A549 (cell line): ENCODE measurements at regions not wholly inside any gene's neighbourhood (a gene's known extent, or its start where the extent isn't known, plus 50 kb on each side); places are given as distances from the start of the nearest gene placed in this dataset.

Experiments
- CEBPB ChIP-seq, 2 experiments: fragments of >200 bp in 1 of 2; sonication (Bioruptor Twin) in 1 of 2; formaldehyde crosslinking in 1 of 2; IDR thresholded peaks; 2 replicates each; pipeline ENCODE4 v1.6.1; 2012 to 2016
- HDAC2 ChIP-seq: fragments of 200-600 bp; sonication (generic); IDR thresholded peaks from 2 replicates; pipeline ENCODE4 v1.6.1; 2016
- JUN ChIP-seq, 2 experiments: fragments of >200 bp; sonication (Bioruptor Twin); formaldehyde crosslinking; IDR thresholded peaks; 2 replicates in 1 of 2; 3 replicates in 1 of 2; pipeline ENCODE4 v1.6.1; 2016 to 2017
- KDM1A ChIP-seq: fragments of 200-600 bp; sonication (generic); IDR thresholded peaks from 2 replicates; pipeline ENCODE4 v1.6.1; 2016; ENCODE audit warnings: low read depth, mild to moderate bottlenecking
- POLR2A ChIP-seq: IDR thresholded peaks from 2 replicates; pipeline ENCODE4 v1.6.1; 2012; ENCODE audit warnings: mild to moderate bottlenecking, low read length
- RAD21 ChIP-seq, 2 experiments: fragments of >200 bp in 1 of 2; sonication (Bioruptor Twin) in 1 of 2; formaldehyde crosslinking in 1 of 2; IDR thresholded peaks in 1 of 2; conservative IDR thresholded peaks in 1 of 2; 2 replicates in 1 of 2; 3 replicates in 1 of 2; pipeline ENCODE4 v1.6.1; 2012 to 2018; ENCODE audit warnings: inconsistent platforms in 1 of 2
- RFX5 ChIP-seq: fragments of 450-650 bp; IDR thresholded peaks from 2 replicates; pipeline ENCODE4 v1.7.1; 2014; ENCODE audit warnings: antibody characterized with exemption, mild to moderate bottlenecking, moderate library complexity
- ZNF302 ChIP-seq: fragments of 250-450 bp; sonication (Bioruptor Pico); IDR thresholded peaks from 2 replicates; pipeline ENCODE4 v1.9.0; 2021; ENCODE audit warnings: inconsistent platforms, mild to moderate bottlenecking, moderate library complexity
- TF ChIP-seq, protein P1 (sequence below): fragments of >200 bp; sonication (Bioruptor Twin); formaldehyde crosslinking; IDR thresholded peaks from 3 replicates; pipeline ENCODE4 v1.5.1; 2016

DNA sequence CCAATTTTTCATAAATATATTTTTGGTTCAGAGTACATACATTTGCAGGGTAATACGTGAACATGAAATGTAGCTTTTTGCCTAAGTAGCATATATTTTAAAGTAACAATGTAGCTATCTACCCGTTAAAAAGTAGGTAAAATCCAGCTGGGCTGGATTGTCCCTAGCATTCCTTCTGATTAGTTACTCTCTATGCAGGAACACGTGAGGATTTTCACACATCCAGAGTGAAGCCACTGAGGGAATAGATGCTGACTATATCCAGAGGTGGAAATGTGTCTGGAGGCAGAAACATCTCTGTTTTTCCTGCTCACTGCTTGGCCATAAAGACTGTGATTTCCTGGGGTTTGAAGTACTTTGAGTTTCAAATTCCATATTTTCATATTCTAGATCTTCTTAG lies 338.9 kb upstream of the KIAA1217 start:
- TF ChIP-seq RAD21 (conservative IDR thresholded peaks at IDR 0.05 in 1 of 2, IDR thresholded peaks at IDR 0.05 in 1 of 2) (no peak), RFX5 (no peak), ZNF302 (CRISPR knock-in tag) (no peak), JUN (IDR thresholded peaks at IDR 0.05) (no peak), HDAC2 (no peak), CEBPB (IDR thresholded peaks at IDR 0.05) (no peak), KDM1A (no peak), POLR2A (no peak)
- TF ChIP-seq, protein P1, sequence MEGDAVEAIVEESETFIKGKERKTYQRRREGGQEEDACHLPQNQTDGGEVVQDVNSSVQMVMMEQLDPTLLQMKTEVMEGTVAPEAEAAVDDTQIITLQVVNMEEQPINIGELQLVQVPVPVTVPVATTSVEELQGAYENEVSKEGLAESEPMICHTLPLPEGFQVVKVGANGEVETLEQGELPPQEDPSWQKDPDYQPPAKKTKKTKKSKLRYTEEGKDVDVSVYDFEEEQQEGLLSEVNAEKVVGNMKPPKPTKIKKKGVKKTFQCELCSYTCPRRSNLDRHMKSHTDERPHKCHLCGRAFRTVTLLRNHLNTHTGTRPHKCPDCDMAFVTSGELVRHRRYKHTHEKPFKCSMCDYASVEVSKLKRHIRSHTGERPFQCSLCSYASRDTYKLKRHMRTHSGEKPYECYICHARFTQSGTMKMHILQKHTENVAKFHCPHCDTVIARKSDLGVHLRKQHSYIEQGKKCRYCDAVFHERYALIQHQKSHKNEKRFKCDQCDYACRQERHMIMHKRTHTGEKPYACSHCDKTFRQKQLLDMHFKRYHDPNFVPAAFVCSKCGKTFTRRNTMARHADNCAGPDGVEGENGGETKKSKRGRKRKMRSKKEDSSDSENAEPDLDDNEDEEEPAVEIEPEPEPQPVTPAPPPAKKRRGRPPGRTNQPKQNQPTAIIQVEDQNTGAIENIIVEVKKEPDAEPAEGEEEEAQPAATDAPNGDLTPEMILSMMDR, result no peak
